K562 (cell line): ENCODE measurements at regions not wholly inside any gene's neighbourhood (a gene's known extent, or its start where the extent isn't known, plus 50 kb on each side); places are given as distances from the start of the nearest gene placed in this dataset.

Experiments used
- ATAC-seq: fragments of 200-7000 bp; cut with Tn5 transposase; 3 replicates; pipeline ENCODE4 v1.9.1; 2020; ENCODE audit warnings: moderate library complexity
- BruUV-seq: library from RNA; stranded (reverse); fragments of 400-500 nt; replicated peaks from 2 replicates; lab custom pipeline; 2021; lab: Mats Ljungman, UMichigan
- CTCF ChIA-PET: fragments of 300-600 bp; formaldehyde crosslinking; extraction: SDS; loops from one replicate; lab custom pipeline; 2021; ENCODE audit warnings: low intra/inter-chr PET ratio; lab: Yijun Ruan, JAX
- POLR2A ChIA-PET: fragments of 300-600, 350-650 bp; sonication (Branson Sonifier 250); formaldehyde crosslinking; extraction: SDS; loops from one replicate; lab custom pipeline; 2021; ENCODE audit warnings: antibody characterized with exemption, inconsistent platforms; lab: Yijun Ruan, JAX
- DNase-seq, 4 experiments: peaks; one replicate each; pipeline versions ENCODE4 v3.0.0 to v3.0.0-alpha.2; 2011 to 2018; ENCODE audit warnings: low spot score in 3 of 4, mixed read lengths in 3 of 4; ENCODE audit errors: extremely low read depth in 1 of 4
- FAIRE-seq: peaks from 2 replicates; lab custom pipeline; 2011; peaks lifted over from hg19 to GRCh38; lab: Jason Lieb, UNC
- H2AFZ ChIP-seq: 2 replicates; pipeline ENCODE4 v1.6.0; 2011; ENCODE audit warnings: low read depth, low read length, control low read depth, inconsistent platforms
- H3K27ac ChIP-seq: fragments of 200-600 bp; 3 replicates; pipeline ENCODE4 v1.8.0; 2011; ENCODE audit warnings: low read depth, mild to moderate bottlenecking, control low read depth, inconsistent platforms, low read length, moderate library complexity, mixed read lengths; ENCODE audit errors: extremely low read depth
- H3K27me3 ChIP-seq, 2 experiments: fragments of 300-600 bp in 1 of 2; 2 replicates in 1 of 2; 3 replicates in 1 of 2; pipeline versions ENCODE4 v1.6.0 to v1.8.0; 2011; ENCODE audit warnings: inconsistent platforms in 2 of 2, low read length in 2 of 2, mild to moderate bottlenecking in 1 of 2, mixed read lengths in 1 of 2, moderate library complexity in 1 of 2; ENCODE audit not compliant: control insufficient read depth in 2 of 2, insufficient read depth in 2 of 2
- H3K36me3 ChIP-seq: fragments of 300-600 bp; 3 replicates; pipeline ENCODE4 v1.8.0; 2011; ENCODE audit warnings: mild to moderate bottlenecking, low read length, inconsistent platforms; ENCODE audit not compliant: control insufficient read depth, insufficient read depth
- H3K4me1 ChIP-seq, 2 experiments: fragments of 200-600 bp in 1 of 2; replicated peaks in 1 of 2; 2 replicates in 1 of 2; 3 replicates in 1 of 2; pipeline versions ENCODE4 v1.5.1 to v1.8.0; 2011; ENCODE audit warnings: inconsistent platforms in 2 of 2, low read length in 2 of 2, mild to moderate bottlenecking in 1 of 2, mixed read lengths in 1 of 2, moderate library complexity in 1 of 2; ENCODE audit not compliant: control insufficient read depth in 2 of 2, insufficient read depth in 2 of 2
- H3K4me2 ChIP-seq: 2 replicates; pipeline ENCODE4 v1.6.1; 2011; ENCODE audit warnings: low read length, control low read depth, inconsistent platforms, mixed read lengths; ENCODE audit not compliant: insufficient read depth
- H3K4me3 ChIP-seq: fragments of 200-600 bp; sonication (generic), shearing (Covaris generic); 2 replicates; pipeline ENCODE4 v1.5.1; 2016; ENCODE audit warnings: control low read depth, inconsistent platforms
- H3K79me2 ChIP-seq: fragments of 200-600 bp; 3 replicates; pipeline ENCODE4 v1.8.0; 2011; ENCODE audit warnings: low read length, inconsistent platforms; ENCODE audit not compliant: control insufficient read depth, insufficient read depth
- H3K9ac ChIP-seq, 2 experiments: 2 replicates each; pipeline versions ENCODE4 v1.6.0 to v1.6.1; 2011; ENCODE audit warnings: low read depth in 2 of 2, low read length in 2 of 2, control low read depth in 1 of 2, inconsistent platforms in 1 of 2, mild to moderate bottlenecking in 1 of 2, mixed read lengths in 1 of 2; ENCODE audit not compliant: insufficient read depth in 1 of 2
- H3K9me1 ChIP-seq: one replicate; pipeline ENCODE4 v1.6.0; 2011; ENCODE audit warnings: inconsistent platforms, mild to moderate bottlenecking, low read length, moderate library complexity; ENCODE audit not compliant: control insufficient read depth, insufficient read depth
- H3K9me3 ChIP-seq: replicated peaks from 2 replicates; pipeline ENCODE4 v1.5.1; 2011; ENCODE audit warnings: low read depth, low read length, inconsistent platforms; ENCODE audit not compliant: control insufficient read depth, insufficient read depth
- H4K20me1 ChIP-seq: replicated peaks from 2 replicates; pipeline ENCODE4 v1.6.1; 2011; ENCODE audit warnings: low read length, inconsistent platforms, mixed read lengths; ENCODE audit not compliant: control insufficient read depth, insufficient read depth
- VEZF1 ChIP-seq: fragments of 200-800 bp; sonication (Bioruptor generic); IDR thresholded peaks from 2 replicates; pipeline ENCODE4 v1.6.1; 2017; ENCODE audit warnings: missing genetic modification characterization, missing compliant biosample characterization
- WGBS: fragments of 100-300 bp; shearing (Covaris generic); methylation state at CpG from one replicate; pipeline ENCODE4 v1.1.6; 2016; ENCODE audit warnings: low coverage, mixed read lengths; ENCODE audit not compliant: insufficient coverage; ENCODE audit errors: missing lambda C conversion rate; 5-methylcytosine and 5-hydroxymethylcytosine counted together
- in situ Hi-C: fragments of 300-500 bp; cut with MboI; formaldehyde crosslinking; loops from 4 replicates; pipeline ENCODE4 v1.15.0; 2018; ENCODE audit warnings: inconsistent platforms, mixed read lengths
- intact Hi-C: fragments of 100-400 bp; cut with micrococcal nuclease; formaldehyde crosslinking; loops from 2 replicates; pipeline ENCODE4 v1.14.2; 2022

- FAIRE-seq (no peak), ATAC-seq (no peak), DNase-seq (no peak)
- H4K20me1 ChIP-seq: no peaks in the 10 kb centered on the region; the same call in 1 of the 2 replicates
- H3K4me2 ChIP-seq: no peak overlapping the region
- no peaks in the 10 kb centered on the region for H3K79me2 ChIP-seq
- ChIA-PET CTCF (no interaction called here), POLR2A (interaction anchor here (0.5 kb wide), 1 partner anchor 100 kb away, joined by 3 read pairs; no protein-coding TSS in a partner anchor)
- no peak overlapping the region for H2AFZ ChIP-seq
- no peak overlapping the region for H3K4me3 ChIP-seq
- no peak for TF ChIP-seq VEZF1 (CRISPR knock-in tag)
- H3K9me3 ChIP-seq: no peaks in the 10 kb centered on the region
- no peaks in the 10 kb centered on the region for H3K4me1 ChIP-seq
- H3K9me1 ChIP-seq: no peaks in the 10 kb centered on the region
- no TSS peak for BruUV-seq
- no peak overlapping the region for H3K27ac ChIP-seq
- intact Hi-C loops: no loop called here
- no peak overlapping the region for H3K9ac ChIP-seq
- H3K27me3 ChIP-seq: peaks cover 0 to 5% of the 10 kb centered on the region in 2 experiments; a peak in 2 of 5 replicates
- no peaks in the 10 kb centered on the region for H3K36me3 ChIP-seq
- WGBS: 6% methylated on average over 6 of the region's 6 CpGs
- in situ Hi-C loops: no loop called here
These were observed 280.9 kb upstream of the SIX2 start for GRCh38 chr2:45289997-45290709.
